CD4-positive, CD25-positive, alpha-beta regulatory T cell (primary cell): ENCODE measurements at regions not wholly inside any gene's neighbourhood (a gene's known extent, or its start where the extent isn't known, plus 50 kb on each side); places are given as distances from the start of the nearest gene placed in this dataset.

ENCODE experiments used
- ATAC-seq, 2 donors: fragments of 150-1000 bp; cut with Tn5 transposase; one replicate each; pipeline ENCODE4 v1.10.0; 2021; ENCODE audit warnings: low read depth in 2 of 2, moderate number of reproducible peaks in 2 of 2, moderate library complexity in 1 of 2
- DNase-seq, 3 donors: peaks; one replicate each; pipeline versions ENCODE4 v3.0.0 to v3.0.0-alpha.2; 2012 to 2022; ENCODE audit warnings: mixed read lengths in 1 of 3
- H3K27ac ChIP-seq: one replicate; pipeline ENCODE4 v1.7.0; 2013; ENCODE audit warnings: mild to moderate bottlenecking, low read length; ENCODE audit not compliant: insufficient read depth, poor library complexity, severe bottlenecking
- H3K27me3 ChIP-seq: one replicate; pipeline ENCODE4 v1.7.0; 2013; ENCODE audit warnings: low read length; ENCODE audit not compliant: control insufficient read depth, insufficient read depth
- H3K36me3 ChIP-seq: one replicate; pipeline ENCODE4 v1.7.0; 2013; ENCODE audit warnings: mild to moderate bottlenecking, low read length, moderate library complexity; ENCODE audit not compliant: control insufficient read depth, insufficient read depth
- H3K4me1 ChIP-seq: 2 replicates; pipeline ENCODE4 v1.7.0; 2013; ENCODE audit warnings: mild to moderate bottlenecking, low read length; ENCODE audit not compliant: insufficient read depth, control insufficient read depth, poor library complexity, severe bottlenecking
- H3K4me3 ChIP-seq: one replicate; pipeline ENCODE4 v1.7.0; 2013; ENCODE audit warnings: low read depth, mild to moderate bottlenecking, low read length, moderate library complexity
- H3K9me3 ChIP-seq, 2 experiments: 1 replicate in 1 of 2; 2 replicates in 1 of 2; pipeline ENCODE4 v1.7.0; 2013; ENCODE audit warnings: low read length in 2 of 2, mild to moderate bottlenecking in 1 of 2, moderate library complexity in 1 of 2; ENCODE audit not compliant: control insufficient read depth in 2 of 2
- H3K27ac Mint-ChIP-seq, 3 donors: one replicate each; pipeline ENCODE4 v1.8.0; 2020 to 2022; ENCODE audit warnings: mild to moderate bottlenecking in 3 of 3, mixed read lengths in 3 of 3, moderate library complexity in 2 of 3
- H3K27me3 Mint-ChIP-seq: one replicate; pipeline ENCODE4 v1.8.0; 2022; ENCODE audit warnings: mild to moderate bottlenecking, mixed read lengths
- H3K36me3 Mint-ChIP-seq: one replicate; pipeline ENCODE4 v1.8.0; 2020; ENCODE audit warnings: mixed read lengths
- H3K4me1 Mint-ChIP-seq, 4 donors: one replicate each; pipeline ENCODE4 v1.8.0; 2020 to 2022; ENCODE audit warnings: mixed read lengths in 4 of 4, mild to moderate bottlenecking in 1 of 4
- H3K4me3 Mint-ChIP-seq, 4 donors: one replicate each; pipeline ENCODE4 v1.8.0; 2020 to 2022; ENCODE audit warnings: mild to moderate bottlenecking in 4 of 4, mixed read lengths in 4 of 4, moderate library complexity in 3 of 4
- H3K9me3 Mint-ChIP-seq, 7 donors: one replicate each; pipeline ENCODE4 v1.8.0; 2020 to 2022; ENCODE audit warnings: mixed read lengths in 7 of 7, mild to moderate bottlenecking in 3 of 7, moderate library complexity in 2 of 7

DNA sequence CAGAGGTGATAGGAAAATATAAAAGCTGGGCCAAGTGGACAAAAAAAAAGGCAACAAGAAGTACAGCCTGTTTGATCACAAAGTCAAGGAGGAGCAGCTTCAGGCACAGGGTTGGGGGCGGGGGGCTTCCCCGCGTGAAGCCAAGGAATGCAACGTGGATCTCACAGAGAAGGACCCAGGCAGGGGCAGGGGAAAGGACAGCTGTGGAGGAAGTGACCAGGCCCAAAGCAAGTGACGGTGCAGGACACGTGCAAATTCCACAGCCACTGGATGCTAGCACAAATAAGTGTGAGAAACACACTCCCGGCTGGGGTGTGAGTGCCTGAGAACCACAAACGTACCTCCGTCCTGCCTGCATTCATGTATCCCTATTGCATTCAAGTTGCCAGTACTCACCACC, 77.7 kb upstream of the DSCAM start:
- Mint-ChIP-seq H3K27me3 (no peaks in the 10 kb centered on the region), H3K4me3 (no peak overlapping the region), H3K9me3 (peaks cover 0 to 14% (median 8%) of the 10 kb centered on the region in 7 donors), H3K4me1 (no peaks in the 10 kb centered on the region), H3K36me3 (peaks cover under 1% of the 10 kb centered on the region), H3K27ac (no peak overlapping the region)
- Histone ChIP-seq H3K27me3 (no peaks in the 10 kb centered on the region), H3K36me3 (no peaks in the 10 kb centered on the region), H3K4me3 (no peak overlapping the region), H3K27ac (no peak overlapping the region), H3K4me1 (no peaks in the 10 kb centered on the region), H3K9me3 (peaks cover 0 to 6% of the 10 kb centered on the region in 2 experiments)
- DNase-seq (no peak), ATAC-seq (no peak)

DNA sequence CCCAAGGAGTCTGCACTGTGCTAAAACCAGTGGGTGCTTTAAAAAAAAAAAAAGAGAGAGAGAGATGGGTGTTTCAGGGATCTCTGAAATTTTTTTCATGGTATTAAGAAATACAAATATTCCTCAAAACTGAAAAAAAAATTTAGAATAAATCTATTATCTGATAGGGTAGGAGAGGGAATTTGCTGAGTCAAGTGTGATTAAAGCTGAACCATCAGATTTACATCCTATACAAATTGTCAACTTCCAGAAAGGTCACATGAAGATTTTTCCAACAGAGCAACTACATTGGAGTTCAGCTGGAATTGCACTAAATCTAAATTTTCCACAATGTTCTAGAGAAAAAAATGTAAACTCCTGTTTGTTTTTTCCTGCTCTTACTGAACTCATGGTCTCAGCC, 79.3 kb upstream of the DSCAM start:
- Histone ChIP-seq H3K4me1 (no peaks in the 10 kb centered on the region), H3K27ac (no peak overlapping the region), H3K9me3 (peaks cover 0 to 6% of the 10 kb centered on the region in 2 experiments), H3K4me3 (no peak overlapping the region), H3K36me3 (no peaks in the 10 kb centered on the region), H3K27me3 (no peaks in the 10 kb centered on the region)
- no peak for ATAC-seq
- Mint-ChIP-seq H3K36me3 (peaks cover 4% of the 10 kb centered on the region), H3K4me3 (no peak overlapping the region), H3K9me3 (peaks cover 0 to 18% (median 13%) of the 10 kb centered on the region in 7 donors), H3K27ac (no peak overlapping the region), H3K4me1 (no peaks in the 10 kb centered on the region), H3K27me3 (no peaks in the 10 kb centered on the region)
- DNase-seq = no peak

DNA sequence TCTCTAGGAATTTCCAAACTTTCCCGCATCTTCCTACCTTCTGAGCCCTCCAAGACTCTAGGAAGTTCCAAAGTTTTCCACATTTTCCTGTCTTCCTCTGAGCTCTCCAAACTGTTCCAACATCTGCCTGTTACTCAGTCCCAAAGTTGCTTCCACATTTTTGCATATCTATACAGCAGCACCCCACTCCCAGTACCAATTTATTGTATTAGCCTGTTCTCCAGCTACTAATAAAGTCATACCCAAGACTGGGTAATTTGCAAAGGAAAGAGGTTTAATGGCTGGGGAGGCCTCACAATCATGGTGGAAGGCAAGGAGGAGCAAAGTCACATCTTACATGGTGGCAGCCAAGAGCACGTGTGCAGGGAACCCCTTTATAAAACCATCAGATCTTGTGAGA, 82.9 kb upstream of the DSCAM start:
- Mint-ChIP-seq H3K4me3 (no peak overlapping the region), H3K27me3 (no peaks in the 10 kb centered on the region), H3K27ac (no peak overlapping the region), H3K9me3 (peaks cover 0 to 22% (median 14%) of the 10 kb centered on the region in 7 donors), H3K4me1 (no peaks in the 10 kb centered on the region), H3K36me3 (peaks cover 4% of the 10 kb centered on the region)
- DNase-seq = no peak
- H3K9me3 ChIP-seq = peaks cover 3 to 6% of the 10 kb centered on the region in 2 experiments
- ATAC-seq = no peak
- no peak overlapping the region for H3K4me3 ChIP-seq
- no peaks in the 10 kb centered on the region for H3K4me1 ChIP-seq
- H3K27ac ChIP-seq = no peak overlapping the region
- no peaks in the 10 kb centered on the region for H3K36me3 ChIP-seq
- no peaks in the 10 kb centered on the region for H3K27me3 ChIP-seq

DNA sequence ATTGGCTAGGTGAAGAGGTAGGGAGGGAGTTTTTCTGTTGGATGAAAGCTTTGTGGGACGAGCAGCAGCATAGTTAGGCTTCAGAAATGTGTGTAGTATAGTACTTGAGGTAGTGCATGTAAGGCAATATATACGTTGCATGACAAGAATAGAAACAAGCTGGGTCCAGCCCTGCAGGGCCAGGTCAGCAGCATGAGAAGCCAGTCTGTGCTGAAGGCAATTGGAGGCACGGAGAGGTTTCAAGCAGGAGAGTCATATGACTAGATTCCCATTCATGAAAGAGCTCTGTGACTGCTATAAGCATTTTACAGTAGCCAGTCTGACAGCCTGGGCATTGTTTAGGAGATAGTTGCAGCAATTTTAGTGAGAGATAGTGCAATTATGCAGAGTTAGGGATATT, 84.2 kb upstream of the DSCAM start:
- Histone ChIP-seq H3K36me3 (no peaks in the 10 kb centered on the region), H3K27me3 (no peaks in the 10 kb centered on the region), H3K9me3 (peaks cover 3 to 6% of the 10 kb centered on the region in 2 experiments), H3K27ac (no peak overlapping the region), H3K4me1 (no peaks in the 10 kb centered on the region), H3K4me3 (no peak overlapping the region)
- DNase-seq (no peak), ATAC-seq (no peak)
- H3K36me3 Mint-ChIP-seq = peaks cover 4% of the 10 kb centered on the region
- H3K4me3 Mint-ChIP-seq = no peak overlapping the region
- H3K4me1 Mint-ChIP-seq = no peaks in the 10 kb centered on the region
- no peaks in the 10 kb centered on the region for H3K27me3 Mint-ChIP-seq
- no peak overlapping the region for H3K27ac Mint-ChIP-seq
- H3K9me3 Mint-ChIP-seq = peaks cover 0 to 22% (median 14%) of the 10 kb centered on the region in 7 donors

DNA sequence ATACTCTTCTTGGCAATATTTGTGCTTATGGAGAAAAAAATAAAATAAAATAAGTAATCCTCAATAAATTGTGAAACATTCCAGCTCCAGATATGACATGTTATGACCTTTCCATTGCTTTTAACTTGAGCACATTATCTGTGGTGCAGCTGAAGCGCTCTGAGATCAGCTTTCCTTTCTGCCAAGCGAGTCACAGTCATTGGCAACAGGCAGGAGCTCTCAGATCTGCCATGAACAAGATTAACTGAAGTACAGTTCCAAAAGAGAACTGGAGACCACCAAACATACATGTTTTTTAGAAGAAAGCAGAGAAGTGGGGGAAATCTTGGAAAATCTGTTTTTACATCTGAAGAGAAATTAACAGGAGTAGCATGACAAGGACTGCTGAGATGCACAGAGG, 89.2 kb upstream of the DSCAM start:
- ATAC-seq (no peak), DNase-seq (no peak)
- H3K4me1 ChIP-seq = no peaks in the 10 kb centered on the region
- Mint-ChIP-seq H3K9me3 (peaks cover under 1 to 11% (median 5%) of the 10 kb centered on the region in 7 donors), H3K36me3 (no peaks in the 10 kb centered on the region), H3K4me1 (no peaks in the 10 kb centered on the region), H3K4me3 (peak overlapping the region in 1 of 4 donors; percentile 89), H3K27me3 (no peaks in the 10 kb centered on the region), H3K27ac (no peak overlapping the region)
- no peaks in the 10 kb centered on the region for H3K27me3 ChIP-seq
- H3K9me3 ChIP-seq = peaks cover 0 to 3% of the 10 kb centered on the region in 2 experiments
- H3K36me3 ChIP-seq = no peaks in the 10 kb centered on the region
- H3K27ac ChIP-seq = no peak overlapping the region
- no peak overlapping the region for H3K4me3 ChIP-seq

DNA sequence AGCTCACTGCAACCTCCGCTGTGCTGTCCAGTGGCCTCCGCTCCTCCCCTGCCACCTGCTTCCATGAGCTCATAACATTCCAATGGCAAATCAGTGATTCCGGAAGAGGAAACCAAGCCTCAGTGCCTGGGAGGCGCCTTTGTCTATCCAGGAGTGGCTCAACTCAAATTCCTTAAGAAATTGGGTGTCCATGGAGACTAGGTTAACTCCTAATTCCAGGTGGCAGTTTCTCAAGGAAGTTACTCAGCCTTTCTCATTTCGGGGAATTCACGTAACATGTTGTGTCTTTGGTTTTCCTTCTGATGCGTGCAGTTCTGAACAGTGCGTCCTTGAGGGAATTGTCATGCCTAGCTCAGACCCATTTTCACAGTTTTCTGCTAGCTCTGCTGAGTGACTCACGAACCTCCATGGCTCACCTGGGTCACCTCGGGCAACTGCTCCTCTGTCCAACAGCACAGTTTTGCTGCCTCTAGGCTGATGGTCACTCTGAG, 89.9 kb upstream of the DSCAM start:
- H3K36me3 ChIP-seq = no peaks in the 10 kb centered on the region
- ATAC-seq (no peak), DNase-seq (no peak)
- Mint-ChIP-seq H3K9me3 (peaks cover 1 to 8% (median 4%) of the 10 kb centered on the region in 7 donors), H3K36me3 (no peaks in the 10 kb centered on the region), H3K27ac (no peak overlapping the region), H3K4me3 (no peak overlapping the region), H3K27me3 (no peaks in the 10 kb centered on the region), H3K4me1 (no peaks in the 10 kb centered on the region)
- H3K27ac ChIP-seq = no peak overlapping the region
- no peaks in the 10 kb centered on the region for H3K27me3 ChIP-seq
- H3K4me3 ChIP-seq = no peak overlapping the region
- H3K4me1 ChIP-seq = no peaks in the 10 kb centered on the region
- peaks cover 0 to 3% of the 10 kb centered on the region in 2 experiments for H3K9me3 ChIP-seq

DNA sequence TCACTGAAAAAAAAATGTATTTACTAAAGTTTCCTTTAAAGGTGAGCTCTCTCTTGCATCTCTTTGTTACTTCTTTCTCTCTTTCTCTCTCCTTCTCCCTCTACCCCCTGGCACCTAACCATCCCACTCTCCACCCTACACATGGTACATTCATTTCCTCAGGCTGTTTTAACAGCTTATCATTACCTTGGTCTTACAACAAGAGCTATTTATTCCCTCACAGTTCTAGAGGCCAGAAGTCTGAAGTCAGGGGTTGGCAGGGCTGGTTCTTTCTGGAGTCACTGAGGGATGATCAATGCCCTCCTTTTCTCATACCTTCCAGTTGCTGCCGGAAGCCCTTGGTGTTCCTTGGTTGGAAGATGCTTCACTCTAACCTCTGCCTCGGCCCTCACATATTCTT, 91.1 kb upstream of the DSCAM start:
- H3K4me3 Mint-ChIP-seq = no peak overlapping the region
- Histone ChIP-seq H3K9me3 (peaks cover 0 to 3% of the 10 kb centered on the region in 2 experiments), H3K27ac (no peak overlapping the region), H3K4me1 (no peaks in the 10 kb centered on the region), H3K4me3 (no peak overlapping the region), H3K27me3 (no peaks in the 10 kb centered on the region), H3K36me3 (no peaks in the 10 kb centered on the region)
- no peaks in the 10 kb centered on the region for H3K27me3 Mint-ChIP-seq
- no peaks in the 10 kb centered on the region for H3K36me3 Mint-ChIP-seq
- H3K27ac Mint-ChIP-seq = no peak overlapping the region
- no peaks in the 10 kb centered on the region for H3K4me1 Mint-ChIP-seq
- DNase-seq (no peak), ATAC-seq (no peak)
- peaks cover 3 to 8% (median 5%) of the 10 kb centered on the region in 7 donors for H3K9me3 Mint-ChIP-seq

DNA sequence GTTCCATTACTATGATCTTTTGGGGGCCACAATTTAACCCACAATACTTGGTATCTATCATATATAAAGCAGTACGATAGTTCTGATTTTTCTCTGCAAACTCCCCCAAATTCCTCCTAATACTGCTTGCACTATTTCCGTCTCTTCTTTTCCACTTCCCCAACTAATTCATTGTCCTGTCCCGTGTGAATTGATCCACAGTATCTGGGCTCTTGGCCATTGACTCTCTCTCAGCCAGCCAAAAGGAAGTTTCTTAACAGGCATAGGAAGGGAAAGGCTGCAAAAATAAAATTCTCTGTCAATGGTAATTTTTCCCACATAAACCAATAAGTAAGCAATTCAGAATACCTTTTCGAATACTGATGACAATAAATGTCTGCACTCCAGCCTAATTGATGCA, 91.7 kb upstream of the DSCAM start:
- Mint-ChIP-seq H3K4me1 (no peaks in the 10 kb centered on the region), H3K4me3 (no peak overlapping the region), H3K9me3 (peaks cover 3 to 7% (median 5%) of the 10 kb centered on the region in 7 donors), H3K27me3 (no peaks in the 10 kb centered on the region), H3K27ac (no peak overlapping the region), H3K36me3 (no peaks in the 10 kb centered on the region)
- H3K4me3 ChIP-seq = no peak overlapping the region
- ATAC-seq (no peak), DNase-seq (no peak)
- H3K36me3 ChIP-seq = no peaks in the 10 kb centered on the region
- H3K27me3 ChIP-seq = no peaks in the 10 kb centered on the region
- peaks cover 0 to 3% of the 10 kb centered on the region in 2 experiments for H3K9me3 ChIP-seq
- no peak overlapping the region for H3K27ac ChIP-seq
- no peaks in the 10 kb centered on the region for H3K4me1 ChIP-seq
